HepG2 (cell line): ENCODE measurements at regions not wholly inside any gene's neighbourhood (a gene's known extent, or its start where the extent isn't known, plus 50 kb on each side); places are given as distances from the start of the nearest gene placed in this dataset.

Experiments used
- ATAC-seq: fragments of 200-7000 bp; cut with Tn5 transposase; 3 replicates; pipeline ENCODE4 v1.9.1; 2020; ENCODE audit warnings: mild to moderate bottlenecking, moderate library complexity
- BruUV-seq: library from RNA; stranded (reverse); fragments of 400-500 nt; replicated peaks from 2 replicates; lab custom pipeline; 2021; lab: Mats Ljungman, UMichigan
- CTCF ChIA-PET: fragments of 300-600 bp; formaldehyde crosslinking; extraction: SDS; loops from one replicate; lab custom pipeline; 2021; ENCODE audit warnings: low total read pairs, inconsistent platforms, low intra/inter-chr PET ratio; lab: Yijun Ruan, JAX
- POLR2A ChIA-PET: fragments of 350-600 bp; sonication (Branson Sonifier 250); formaldehyde crosslinking; loops from one replicate; lab custom pipeline; 2020; ENCODE audit warnings: antibody characterized with exemption, inconsistent platforms; lab: Yijun Ruan, JAX
- DNase-seq: peaks from one replicate; pipeline ENCODE4 v3.0.0-alpha.2; 2015; ENCODE audit warnings: low spot score
- FAIRE-seq: peaks from 3 replicates; lab custom pipeline; 2011; peaks lifted over from hg19 to GRCh38; lab: Jason Lieb, UNC
- H2AFZ ChIP-seq: one replicate; pipeline ENCODE4 v1.6.1; 2011; ENCODE audit warnings: low read length, inconsistent platforms
- H3K27ac ChIP-seq: fragments of 300-600 bp; 3 replicates; pipeline ENCODE4 v1.8.0; 2011; ENCODE audit warnings: mixed run types, mild to moderate bottlenecking, mixed read lengths, low read length, inconsistent platforms; ENCODE audit not compliant: insufficient read depth; ENCODE audit errors: extremely low read length
- H3K27me3 ChIP-seq, 2 experiments: fragments of 200-600 bp in 1 of 2; 2 replicates in 1 of 2; 3 replicates in 1 of 2; pipeline versions ENCODE4 v1.6.0 to v1.8.0; 2011; ENCODE audit warnings: low read length in 2 of 2, mild to moderate bottlenecking in 2 of 2, moderate library complexity in 2 of 2, inconsistent platforms in 1 of 2; ENCODE audit not compliant: insufficient read depth in 2 of 2, control insufficient read depth in 1 of 2
- H3K36me3 ChIP-seq, 2 experiments: fragments of 200-600 bp in 1 of 2; replicated peaks in 1 of 2; 2 replicates in 1 of 2; 3 replicates in 1 of 2; pipeline versions ENCODE4 v1.5.1 to v1.8.0; 2011; ENCODE audit warnings: low read length in 2 of 2, inconsistent platforms in 1 of 2; ENCODE audit not compliant: insufficient read depth in 2 of 2, control insufficient read depth in 1 of 2
- H3K4me1 ChIP-seq: 2 replicates; pipeline ENCODE4 v1.5.1; 2012; ENCODE audit warnings: low read length, inconsistent platforms; ENCODE audit not compliant: insufficient read depth
- H3K4me2 ChIP-seq: 2 replicates; pipeline ENCODE4 v1.6.0; 2011; ENCODE audit warnings: low read depth, low read length, inconsistent platforms
- H3K4me3 ChIP-seq, 3 experiments: fragments of 200-600 bp in 1 of 3; sonication (generic), shearing (Covaris generic) in 1 of 3; replicated peaks in 1 of 3; 2 replicates each; pipeline ENCODE4 v1.5.1; 2011 to 2016; ENCODE audit warnings: low read length in 3 of 3, inconsistent platforms in 2 of 3, low read depth in 2 of 3, mild to moderate bottlenecking in 2 of 3, control low read depth in 1 of 3, mixed read lengths in 1 of 3; ENCODE audit not compliant: insufficient read depth in 1 of 3
- H3K79me2 ChIP-seq: one replicate; pipeline ENCODE4 v1.6.1; 2011; ENCODE audit warnings: low read length, inconsistent platforms; ENCODE audit not compliant: insufficient read depth
- H3K9ac ChIP-seq: 2 replicates; pipeline ENCODE4 v1.6.0; 2011; ENCODE audit warnings: mild to moderate bottlenecking, low read depth, low read length, inconsistent platforms; ENCODE audit not compliant: insufficient read depth
- H3K9me3 ChIP-seq: 2 replicates; pipeline ENCODE4 v1.5.1; 2012; ENCODE audit warnings: mild to moderate bottlenecking, low read length
- H4K20me1 ChIP-seq: 2 replicates; pipeline ENCODE4 v1.6.0; 2011; ENCODE audit warnings: inconsistent platforms, mild to moderate bottlenecking, low read length, moderate library complexity; ENCODE audit not compliant: insufficient read depth
- DBP ChIP-seq: sonication (generic); formaldehyde crosslinking; IDR thresholded peaks from 2 replicates; pipeline ENCODE4 v1.4.0; 2020; ENCODE audit warnings: missing genetic modification reagents; ENCODE audit errors: not compliant biosample characterization
- HDAC6 ChIP-seq: fragments of 200-600 bp; sonication (generic); IDR thresholded peaks from 2 replicates; pipeline ENCODE4 v1.7.0; 2017; ENCODE audit warnings: mild to moderate bottlenecking, antibody characterized with exemption, low read length, low read depth
- HHEX ChIP-seq: IDR thresholded peaks from 2 replicates; pipeline ENCODE4 v1.6.1; 2016; ENCODE audit warnings: control low read depth
- MAZ ChIP-seq, 2 experiments: sonication (generic) in 1 of 2; formaldehyde crosslinking in 1 of 2; IDR thresholded peaks; 2 replicates each; pipeline versions ENCODE4 v1.5.0 to v1.6.1; 2012 to 2020; ENCODE audit warnings: low read depth in 2 of 2, mild to moderate bottlenecking in 2 of 2, borderline replicate concordance in 1 of 2, improper control_type of control experiment in 1 of 2, low read length in 1 of 2, missing genetic modification reagents in 1 of 2, moderate library complexity in 1 of 2
- NR2F2 ChIP-seq: IDR thresholded peaks from 2 replicates; pipeline ENCODE4 v1.6.1; 2012; ENCODE audit warnings: low read depth, inconsistent platforms, borderline replicate concordance
- PHF20 ChIP-seq: sonication (generic); formaldehyde crosslinking; IDR thresholded peaks from 2 replicates; pipeline ENCODE4 v1.5.0; 2020; ENCODE audit warnings: mild to moderate bottlenecking, missing genetic modification reagents
- SKI ChIP-seq: fragments of 450-650 bp; IDR thresholded peaks from one replicate; pipeline ENCODE4 v1.6.1; 2018; ENCODE audit warnings: mild to moderate bottlenecking; ENCODE audit not compliant: partially characterized antibody
- SP4 ChIP-seq: sonication (generic); formaldehyde crosslinking; IDR thresholded peaks from 2 replicates; pipeline ENCODE4 v1.8.1; 2023; ENCODE audit warnings: mild to moderate bottlenecking, missing genetic modification reagents
- U2AF2 ChIP-seq: fragments of 200-400 bp; formaldehyde crosslinking; IDR thresholded peaks from 2 replicates; pipeline ENCODE4 v1.6.1; 2017; ENCODE audit warnings: low read depth, mild to moderate bottlenecking, low read length
- ZBTB37 ChIP-seq: sonication (generic); formaldehyde crosslinking; IDR thresholded peaks from 2 replicates; pipeline ENCODE4 v1.4.0; 2020; ENCODE audit warnings: mild to moderate bottlenecking, missing genetic modification reagents
- ZNF276 ChIP-seq: sonication (generic); formaldehyde crosslinking; IDR thresholded peaks from 2 replicates; pipeline ENCODE4 v1.4.0; 2020; ENCODE audit warnings: mild to moderate bottlenecking, low read depth, missing genetic modification reagents
- ZSCAN20 ChIP-seq: sonication (generic); formaldehyde crosslinking; IDR thresholded peaks from 2 replicates; pipeline ENCODE4 v1.4.0; 2020; ENCODE audit warnings: missing genetic modification reagents, mild to moderate bottlenecking, borderline replicate concordance
- WGBS: methylation state at CpG from one replicate; pipeline ENCODE4 v1.1.6; 2017; ENCODE audit warnings: low lambda C conversion rate; 5-methylcytosine and 5-hydroxymethylcytosine counted together
- in situ Hi-C: cut with HindIII; loops from 2 replicates; pipeline ENCODE4 v1.10.0; 2017; ENCODE audit warnings: low pct_unique_long_range_greater_than_20kb; ENCODE audit not compliant: extremely low pct_ligation_motif_present
- intact Hi-C: fragments of 100-400 bp; cut with micrococcal nuclease; formaldehyde crosslinking; loops from one replicate; pipeline ENCODE4 v1.10.0; 2022; ENCODE audit not compliant: unreplicated experiment

- DNase-seq, result no peak
- no peak for FAIRE-seq
- Histone ChIP-seq H3K4me1 (no peaks in the 10 kb centered on the region), H3K4me3 (no peak overlapping the region), H3K9me3 (peaks cover 74% of the 10 kb centered on the region), H3K36me3 (no peaks in the 10 kb centered on the region), H3K4me2 (no peak overlapping the region), H3K27me3 (no peaks in the 10 kb centered on the region), H3K9ac (no peak overlapping the region), H2AFZ (no peak overlapping the region), H3K79me2 (no peaks in the 10 kb centered on the region), H3K27ac (no peak overlapping the region), H4K20me1 (no peaks in the 10 kb centered on the region)
- ChIA-PET POLR2A (no interaction called here), CTCF (no interaction called here)
- in situ Hi-C loops, result no loop called here
- intact Hi-C loops, result no loop called here
- no peak for TF ChIP-seq ZSCAN20 (CRISPR knock-in tag)
- BruUV-seq, result no TSS peak
- ATAC-seq, result no peak
- WGBS, result 3% methylated on average over 7 of the region's 7 CpGs
Measured at GRCh38 chr21:25323356-25323949, 283.8 kb downstream of the MRPL39 start.

- H2AFZ ChIP-seq, result no peak overlapping the region
- no peak overlapping the region for H3K9ac ChIP-seq
- H3K27me3 ChIP-seq, result no peaks in the 10 kb centered on the region
- no peaks in the 10 kb centered on the region for H3K4me1 ChIP-seq
- H3K9me3 ChIP-seq, result peaks cover 67% of the 10 kb centered on the region
- 2% methylated on average over 1 of the region's 1 CpG for WGBS
- ChIA-PET CTCF (no interaction called here), POLR2A (no interaction called here)
- no peak for FAIRE-seq
- H3K4me3 ChIP-seq, result no peak overlapping the region
- TF ChIP-seq HDAC6, result no peak
- TF ChIP-seq ZNF276, result no peak
- no peak for TF ChIP-seq HHEX
- no peak for TF ChIP-seq SP4 (CRISPR knock-in tag)
- no peak for TF ChIP-seq SKI
- no peak for TF ChIP-seq MAZ (IDR thresholded peaks at IDR 0.05; ENCODE audit: borderline replicate concordance, low read depth, low read length)
- TF ChIP-seq MAZ (CRISPR knock-in tag; IDR thresholded peaks at IDR 0.05; ENCODE audit: low read depth), result no peak
- TF ChIP-seq ZBTB37 (CRISPR knock-in tag), result no peak
- no peak for TF ChIP-seq U2AF2
- TF ChIP-seq DBP (CRISPR knock-in tag), result no peak
- no peak for TF ChIP-seq NR2F2
- no peak for TF ChIP-seq PHF20
- H4K20me1 ChIP-seq, result no peaks in the 10 kb centered on the region
- no peak overlapping the region for H3K4me2 ChIP-seq
- no TSS peak for BruUV-seq
- H3K36me3 ChIP-seq, result no peaks in the 10 kb centered on the region
- H3K79me2 ChIP-seq, result no peaks in the 10 kb centered on the region
- in situ Hi-C loops, result no loop called here
- DNase-seq, result no peak
- ATAC-seq, result no peak
- intact Hi-C loops, result no loop called here
- no peak overlapping the region for H3K27ac ChIP-seq
Measured at GRCh38 chr21:25314247-25314646, 293.0 kb downstream of the MRPL39 start.
